SK-N-SH (cell line): ENCODE measurements at regions not wholly inside any gene's neighbourhood (a gene's known extent, or its start where the extent isn't known, plus 50 kb on each side); places are given as distances from the start of the nearest gene placed in this dataset.

Experiments
- CTCF ChIA-PET: fragments of 300-600, 350-600 bp; formaldehyde crosslinking; extraction: SDS; loops from one replicate; lab custom pipeline; 2021; lab: Yijun Ruan, JAX
- POLR2A ChIA-PET: fragments of 350-600 bp; sonication (Branson Sonifier 250); formaldehyde crosslinking; extraction: SDS; loops from one replicate; lab custom pipeline; 2020; ENCODE audit warnings: antibody characterized with exemption, inconsistent platforms; lab: Yijun Ruan, JAX
- DNase-seq: peaks from one replicate; pipeline ENCODE4 v3.0.0; 2012
- H2AFZ ChIP-seq: fragments of 200-600 bp; sonication (generic); 2 replicates; pipeline ENCODE4 v1.8.1; 2016; ENCODE audit warnings: antibody characterized with exemption, mild to moderate bottlenecking, low read depth
- H3F3A ChIP-seq: fragments of 200-600 bp; sonication (generic); replicated peaks from 2 replicates; pipeline ENCODE3; 2016; ENCODE audit warnings: antibody characterized with exemption, mild to moderate bottlenecking; ENCODE audit not compliant: insufficient read depth
- H3K27ac ChIP-seq, 2 experiments: fragments of 200-500 bp in 1 of 2; fragments of 200-600 bp in 1 of 2; sonication (Bioruptor generic) in 1 of 2; sonication (generic), shearing (Covaris generic) in 1 of 2; 2 replicates each; pipeline versions ENCODE4 v1.5.1 to v1.6.1; 2014 to 2016; ENCODE audit warnings: low read depth in 2 of 2, inconsistent platforms in 1 of 2, low read length in 1 of 2, mild to moderate bottlenecking in 1 of 2, mixed read lengths in 1 of 2
- H3K27me3 ChIP-seq: fragments of 200-600 bp; sonication (generic), shearing (Covaris generic); 2 replicates; pipeline ENCODE4 v1.6.1; 2016; ENCODE audit warnings: mixed run types; ENCODE audit not compliant: insufficient read depth
- H3K36me3 ChIP-seq, 2 experiments: fragments of 200-500 bp in 1 of 2; fragments of 200-600 bp in 1 of 2; sonication (Bioruptor generic) in 1 of 2; sonication (generic) in 1 of 2; replicated peaks in 1 of 2; 2 replicates each; pipeline versions ENCODE3 to v1.5.1; 2014 to 2016; ENCODE audit warnings: low read length in 1 of 2, mild to moderate bottlenecking in 1 of 2; ENCODE audit not compliant: insufficient read depth in 2 of 2, control insufficient read depth in 1 of 2
- H3K4me1 ChIP-seq, 2 experiments: fragments of 200-500 bp in 1 of 2; fragments of 200-600 bp in 1 of 2; sonication (Bioruptor generic) in 1 of 2; sonication (generic), shearing (Covaris generic) in 1 of 2; 2 replicates each; pipeline versions ENCODE4 v1.5.1 to v1.6.1; 2014 to 2016; ENCODE audit warnings: low read depth in 1 of 2, low read length in 1 of 2, mixed run types in 1 of 2; ENCODE audit not compliant: insufficient read depth in 2 of 2, control insufficient read depth in 1 of 2
- H3K4me2 ChIP-seq: fragments of 200-600 bp; sonication (generic), shearing (Covaris generic); 2 replicates; pipeline ENCODE4 v1.6.1; 2017; ENCODE audit warnings: mixed run types
- H3K4me3 ChIP-seq, 2 experiments: fragments of 200-500 bp in 1 of 2; fragments of 200-600 bp in 1 of 2; sonication (Bioruptor generic) in 1 of 2; sonication (generic), shearing (Covaris generic) in 1 of 2; 2 replicates each; pipeline versions ENCODE4 v1.5.1 to v1.8.1; 2014 to 2016; ENCODE audit warnings: low read depth in 2 of 2, inconsistent platforms in 1 of 2, low read length in 1 of 2, mild to moderate bottlenecking in 1 of 2, mixed read lengths in 1 of 2, moderate library complexity in 1 of 2
- H3K79me2 ChIP-seq: fragments of 200-600 bp; sonication (generic); 2 replicates; pipeline ENCODE4 v1.8.1; 2017; ENCODE audit warnings: mild to moderate bottlenecking; ENCODE audit not compliant: insufficient read depth
- H3K9ac ChIP-seq: fragments of 200-600 bp; sonication (generic); 2 replicates; pipeline ENCODE4 v1.6.1; 2017; ENCODE audit warnings: mixed run types
- H3K9me2 ChIP-seq: fragments of 200-600 bp; sonication (generic); 2 replicates; pipeline ENCODE4 v1.6.1; 2017; ENCODE audit warnings: mixed run types
- H3K9me3 ChIP-seq: fragments of 200-600 bp; sonication (generic); 2 replicates; pipeline ENCODE4 v1.6.1; 2017; ENCODE audit warnings: mixed run types, mild to moderate bottlenecking, moderate library complexity
- H4K20me1 ChIP-seq: fragments of 200-600 bp; sonication (generic); 2 replicates; pipeline ENCODE4 v1.6.1; 2017; ENCODE audit warnings: mild to moderate bottlenecking, mixed run types; ENCODE audit not compliant: insufficient read depth
- CHD2 ChIP-seq: fragments of 150-350 bp; IDR thresholded peaks from 2 replicates; pipeline ENCODE4 v1.6.1; 2018; ENCODE audit warnings: low read length; ENCODE audit not compliant: partially characterized antibody
- ELF1 ChIP-seq: IDR thresholded peaks from 2 replicates; pipeline ENCODE4 v1.4.0; 2012
- FOSL2 ChIP-seq: IDR thresholded peaks from 2 replicates; pipeline ENCODE4 v1.4.0; 2012; ENCODE audit warnings: low read depth, mild to moderate bottlenecking, moderate library complexity, borderline replicate concordance
- GABPA ChIP-seq: IDR thresholded peaks from 2 replicates; pipeline ENCODE4 v1.4.0; 2012; ENCODE audit warnings: low read depth, mild to moderate bottlenecking
- JUND ChIP-seq: IDR thresholded peaks from 2 replicates; pipeline ENCODE4 v1.4.0; 2012
- MXI1 ChIP-seq: IDR thresholded peaks from 2 replicates; pipeline ENCODE4 v1.6.1; 2012; ENCODE audit warnings: mild to moderate bottlenecking, low read depth, low read length, improper control_type of control experiment
- POLR2AphosphoS5 ChIP-seq: IDR thresholded peaks from 2 replicates; pipeline ENCODE4 v1.6.1; 2012; ENCODE audit warnings: low read depth, low read length
- RCOR1 ChIP-seq: fragments of 150-350 bp; IDR thresholded peaks from 2 replicates; pipeline ENCODE4 v1.6.1; 2017; ENCODE audit warnings: antibody characterized with exemption, low read length
- RXRA ChIP-seq: IDR thresholded peaks from 2 replicates; pipeline ENCODE4 v1.4.0; 2012; ENCODE audit warnings: low read depth, mild to moderate bottlenecking, borderline replicate concordance
- SIN3A ChIP-seq: IDR thresholded peaks from 2 replicates; pipeline ENCODE4 v1.6.1; 2012; ENCODE audit warnings: low read depth, mild to moderate bottlenecking, low read length, moderate library complexity, borderline replicate concordance
- SMC3 ChIP-seq: IDR thresholded peaks from 2 replicates; pipeline ENCODE4 v1.6.1; 2012; ENCODE audit warnings: low read depth, low read length, improper control_type of control experiment
- TEAD4 ChIP-seq: IDR thresholded peaks from 2 replicates; pipeline ENCODE4 v1.4.0; 2012; ENCODE audit warnings: mild to moderate bottlenecking, borderline replicate concordance; ENCODE audit not compliant: insufficient read depth
- WGBS: methylation state at CpG from one replicate; pipeline ENCODE4 v1.1.6; 2017; ENCODE audit warnings: low lambda C conversion rate; 5-methylcytosine and 5-hydroxymethylcytosine counted together
- TF ChIP-seq, protein P1 (sequence below): IDR thresholded peaks from 2 replicates; pipeline ENCODE4 v1.4.0; 2012; ENCODE audit warnings: low read depth, borderline replicate concordance
- TF ChIP-seq, protein P2 (sequence below): IDR thresholded peaks from 2 replicates; pipeline ENCODE4 v1.6.1; 2012; ENCODE audit warnings: mild to moderate bottlenecking, low read depth, low read length, moderate library complexity
- TF ChIP-seq, protein P3 (sequence below): fragments of 200-600 bp; sonication (generic); IDR thresholded peaks from 2 replicates; pipeline ENCODE4 v1.6.1; 2017; ENCODE audit warnings: antibody characterized with exemption, mild to moderate bottlenecking, moderate library complexity
- TF ChIP-seq, protein P4 (sequence below): IDR thresholded peaks from 2 replicates; pipeline ENCODE4; 2012

DNA sequence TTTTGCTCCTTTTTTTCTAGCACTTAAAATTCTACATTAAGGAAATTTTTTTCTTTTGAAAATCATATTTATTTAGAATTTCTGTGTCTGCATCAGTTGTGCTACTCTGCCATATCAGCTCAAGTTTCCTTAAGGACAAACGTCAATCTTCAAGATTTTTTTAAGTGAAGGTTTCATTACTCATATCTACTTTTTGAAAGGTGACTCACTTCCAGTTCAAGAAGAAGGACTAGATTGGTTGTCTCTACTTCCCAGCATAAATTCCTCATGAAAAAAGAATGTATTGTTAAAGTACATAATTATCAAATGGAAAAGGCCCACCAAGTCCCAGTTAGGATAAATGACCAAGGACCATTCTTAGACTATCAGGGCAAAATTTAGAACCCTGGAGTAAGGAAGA, 626.5 kb downstream of the DMRTA1 start:
- DNase-seq: no peak
- ChIA-PET POLR2A (no interaction called here), CTCF (interaction anchor here (0.6 kb wide), 1 partner anchor 1826 kb away, joined by 3 read pairs; no protein-coding TSS in a partner anchor)
- H3K4me2 ChIP-seq: no peak overlapping the region
- no peaks in the 10 kb centered on the region for H4K20me1 ChIP-seq
- no peak overlapping the region for H3K27ac ChIP-seq
- no peak overlapping the region for H3K4me3 ChIP-seq
- H3K27me3 ChIP-seq: no peaks in the 10 kb centered on the region
- no peaks in the 10 kb centered on the region for H3K9me2 ChIP-seq
- no peak overlapping the region for H3K9ac ChIP-seq
- TF ChIP-seq SIN3A: no peak
- no peak for TF ChIP-seq RXRA
- no peak for TF ChIP-seq JUND
- TF ChIP-seq, protein P1, sequence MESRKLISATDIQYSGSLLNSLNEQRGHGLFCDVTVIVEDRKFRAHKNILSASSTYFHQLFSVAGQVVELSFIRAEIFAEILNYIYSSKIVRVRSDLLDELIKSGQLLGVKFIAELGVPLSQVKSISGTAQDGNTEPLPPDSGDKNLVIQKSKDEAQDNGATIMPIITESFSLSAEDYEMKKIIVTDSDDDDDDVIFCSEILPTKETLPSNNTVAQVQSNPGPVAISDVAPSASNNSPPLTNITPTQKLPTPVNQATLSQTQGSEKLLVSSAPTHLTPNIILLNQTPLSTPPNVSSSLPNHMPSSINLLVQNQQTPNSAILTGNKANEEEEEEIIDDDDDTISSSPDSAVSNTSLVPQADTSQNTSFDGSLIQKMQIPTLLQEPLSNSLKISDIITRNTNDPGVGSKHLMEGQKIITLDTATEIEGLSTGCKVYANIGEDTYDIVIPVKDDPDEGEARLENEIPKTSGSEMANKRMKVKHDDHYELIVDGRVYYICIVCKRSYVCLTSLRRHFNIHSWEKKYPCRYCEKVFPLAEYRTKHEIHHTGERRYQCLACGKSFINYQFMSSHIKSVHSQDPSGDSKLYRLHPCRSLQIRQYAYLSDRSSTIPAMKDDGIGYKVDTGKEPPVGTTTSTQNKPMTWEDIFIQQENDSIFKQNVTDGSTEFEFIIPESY: no peak
- TF ChIP-seq, protein P2, sequence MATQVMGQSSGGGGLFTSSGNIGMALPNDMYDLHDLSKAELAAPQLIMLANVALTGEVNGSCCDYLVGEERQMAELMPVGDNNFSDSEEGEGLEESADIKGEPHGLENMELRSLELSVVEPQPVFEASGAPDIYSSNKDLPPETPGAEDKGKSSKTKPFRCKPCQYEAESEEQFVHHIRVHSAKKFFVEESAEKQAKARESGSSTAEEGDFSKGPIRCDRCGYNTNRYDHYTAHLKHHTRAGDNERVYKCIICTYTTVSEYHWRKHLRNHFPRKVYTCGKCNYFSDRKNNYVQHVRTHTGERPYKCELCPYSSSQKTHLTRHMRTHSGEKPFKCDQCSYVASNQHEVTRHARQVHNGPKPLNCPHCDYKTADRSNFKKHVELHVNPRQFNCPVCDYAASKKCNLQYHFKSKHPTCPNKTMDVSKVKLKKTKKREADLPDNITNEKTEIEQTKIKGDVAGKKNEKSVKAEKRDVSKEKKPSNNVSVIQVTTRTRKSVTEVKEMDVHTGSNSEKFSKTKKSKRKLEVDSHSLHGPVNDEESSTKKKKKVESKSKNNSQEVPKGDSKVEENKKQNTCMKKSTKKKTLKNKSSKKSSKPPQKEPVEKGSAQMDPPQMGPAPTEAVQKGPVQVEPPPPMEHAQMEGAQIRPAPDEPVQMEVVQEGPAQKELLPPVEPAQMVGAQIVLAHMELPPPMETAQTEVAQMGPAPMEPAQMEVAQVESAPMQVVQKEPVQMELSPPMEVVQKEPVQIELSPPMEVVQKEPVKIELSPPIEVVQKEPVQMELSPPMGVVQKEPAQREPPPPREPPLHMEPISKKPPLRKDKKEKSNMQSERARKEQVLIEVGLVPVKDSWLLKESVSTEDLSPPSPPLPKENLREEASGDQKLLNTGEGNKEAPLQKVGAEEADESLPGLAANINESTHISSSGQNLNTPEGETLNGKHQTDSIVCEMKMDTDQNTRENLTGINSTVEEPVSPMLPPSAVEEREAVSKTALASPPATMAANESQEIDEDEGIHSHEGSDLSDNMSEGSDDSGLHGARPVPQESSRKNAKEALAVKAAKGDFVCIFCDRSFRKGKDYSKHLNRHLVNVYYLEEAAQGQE: no peak
- no peak for TF ChIP-seq MXI1
- TF ChIP-seq SMC3: no peak
- no peak for TF ChIP-seq ELF1
- no peak for TF ChIP-seq RCOR1
- TF ChIP-seq, protein P3, sequence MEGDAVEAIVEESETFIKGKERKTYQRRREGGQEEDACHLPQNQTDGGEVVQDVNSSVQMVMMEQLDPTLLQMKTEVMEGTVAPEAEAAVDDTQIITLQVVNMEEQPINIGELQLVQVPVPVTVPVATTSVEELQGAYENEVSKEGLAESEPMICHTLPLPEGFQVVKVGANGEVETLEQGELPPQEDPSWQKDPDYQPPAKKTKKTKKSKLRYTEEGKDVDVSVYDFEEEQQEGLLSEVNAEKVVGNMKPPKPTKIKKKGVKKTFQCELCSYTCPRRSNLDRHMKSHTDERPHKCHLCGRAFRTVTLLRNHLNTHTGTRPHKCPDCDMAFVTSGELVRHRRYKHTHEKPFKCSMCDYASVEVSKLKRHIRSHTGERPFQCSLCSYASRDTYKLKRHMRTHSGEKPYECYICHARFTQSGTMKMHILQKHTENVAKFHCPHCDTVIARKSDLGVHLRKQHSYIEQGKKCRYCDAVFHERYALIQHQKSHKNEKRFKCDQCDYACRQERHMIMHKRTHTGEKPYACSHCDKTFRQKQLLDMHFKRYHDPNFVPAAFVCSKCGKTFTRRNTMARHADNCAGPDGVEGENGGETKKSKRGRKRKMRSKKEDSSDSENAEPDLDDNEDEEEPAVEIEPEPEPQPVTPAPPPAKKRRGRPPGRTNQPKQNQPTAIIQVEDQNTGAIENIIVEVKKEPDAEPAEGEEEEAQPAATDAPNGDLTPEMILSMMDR: no peak
- no peak for TF ChIP-seq FOSL2
- no peak for TF ChIP-seq TEAD4
- TF ChIP-seq, protein P4, sequence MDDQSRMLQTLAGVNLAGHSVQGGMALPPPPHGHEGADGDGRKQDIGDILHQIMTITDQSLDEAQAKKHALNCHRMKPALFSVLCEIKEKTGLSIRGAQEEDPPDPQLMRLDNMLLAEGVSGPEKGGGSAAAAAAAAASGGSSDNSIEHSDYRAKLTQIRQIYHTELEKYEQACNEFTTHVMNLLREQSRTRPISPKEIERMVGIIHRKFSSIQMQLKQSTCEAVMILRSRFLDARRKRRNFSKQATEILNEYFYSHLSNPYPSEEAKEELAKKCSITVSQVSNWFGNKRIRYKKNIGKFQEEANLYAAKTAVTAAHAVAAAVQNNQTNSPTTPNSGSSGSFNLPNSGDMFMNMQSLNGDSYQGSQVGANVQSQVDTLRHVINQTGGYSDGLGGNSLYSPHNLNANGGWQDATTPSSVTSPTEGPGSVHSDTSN: no peak
- TF ChIP-seq CHD2: no peak
- TF ChIP-seq GABPA: no peak
- no peak for TF ChIP-seq POLR2AphosphoS5
- 0% methylated on average over 1 of the region's 1 CpG for WGBS
- no peaks in the 10 kb centered on the region for H3F3A ChIP-seq
- no peaks in the 10 kb centered on the region for H3K79me2 ChIP-seq
- H3K4me1 ChIP-seq: no peaks in the 10 kb centered on the region
- no peak overlapping the region for H2AFZ ChIP-seq
- H3K36me3 ChIP-seq: no peaks in the 10 kb centered on the region
- no peaks in the 10 kb centered on the region for H3K9me3 ChIP-seq
